ENCODE measurements at regions not wholly inside any gene's neighbourhood (a gene's known extent, or its start where the extent isn't known, plus 50 kb on each side); places are given as distances from the start of the nearest gene placed in this dataset.

DNA sequence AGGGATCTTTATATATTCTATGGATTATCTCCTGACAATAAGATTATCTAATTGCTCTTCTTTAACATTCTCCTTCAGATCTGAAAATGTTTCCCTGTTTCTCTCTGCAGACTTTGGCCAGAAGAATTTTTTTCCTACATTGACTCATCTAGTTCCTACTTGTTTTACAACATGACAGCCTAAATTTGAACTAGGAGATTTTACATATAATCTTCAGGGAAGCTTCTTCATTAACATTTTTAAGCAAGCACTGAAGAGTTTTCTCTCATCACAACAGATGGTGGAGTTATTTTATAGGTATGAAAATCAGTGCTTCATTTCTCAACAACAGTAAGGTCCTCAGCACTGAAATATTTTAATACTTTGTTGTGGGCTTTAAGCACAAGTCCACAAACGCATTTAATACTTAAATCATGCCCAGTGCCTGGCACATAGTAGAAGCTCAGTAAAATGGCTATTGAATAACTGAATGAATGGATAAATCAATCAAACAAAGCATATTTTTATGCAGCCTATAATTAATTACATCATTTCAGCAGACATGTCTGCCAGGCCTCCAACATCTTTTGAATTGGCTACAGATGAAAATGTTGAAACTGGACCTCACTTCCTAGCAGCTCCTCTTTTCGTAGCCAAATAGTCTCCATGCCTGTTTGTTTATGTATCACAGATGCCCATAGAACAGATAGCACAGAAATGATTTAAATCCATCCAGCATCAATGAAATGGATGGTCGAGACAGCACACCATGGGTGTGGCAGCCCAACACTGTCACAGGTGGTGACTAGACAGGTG is 117.3 kb upstream of the POU2AF2 start:
- no peak for DNase-seq (ENCODE audit: extremely low spot score, unreplicated experiment)
- Mint-ChIP-seq H3K4me3 (ENCODE audit: unreplicated experiment) (no peak overlapping the region), H3K36me3 (ENCODE audit: unreplicated experiment) (no peaks in the 10 kb centered on the region), H3K9me3 (ENCODE audit: unreplicated experiment) (peaks cover 4% of the 10 kb centered on the region), H3K4me1 (ENCODE audit: unreplicated experiment) (no peaks in the 10 kb centered on the region), H3K27ac (ENCODE audit: unreplicated experiment) (no peak overlapping the region), H3K27me3 (ENCODE audit: unreplicated experiment) (peaks cover 36% of the 10 kb centered on the region)
- no peak for TF ChIP-seq CTCF (IDR thresholded peaks at IDR 0.05)

- Mint-ChIP-seq H3K4me1 (ENCODE audit: unreplicated experiment) (no peaks in the 10 kb centered on the region), H3K36me3 (ENCODE audit: unreplicated experiment) (no peaks in the 10 kb centered on the region), H3K27ac (ENCODE audit: unreplicated experiment) (no peak overlapping the region), H3K9me3 (ENCODE audit: unreplicated experiment) (no peaks in the 10 kb centered on the region), H3K27me3 (ENCODE audit: unreplicated experiment) (peaks cover 27% of the 10 kb centered on the region), H3K4me3 (ENCODE audit: unreplicated experiment) (no peak overlapping the region)
- no peak for DNase-seq (ENCODE audit: extremely low spot score, unreplicated experiment)
- TF ChIP-seq CTCF (IDR thresholded peaks at IDR 0.05): no peak
Measured at GRCh38 chr11:111124724-111125123, 120.8 kb upstream of the POU2AF2 start.

DNA sequence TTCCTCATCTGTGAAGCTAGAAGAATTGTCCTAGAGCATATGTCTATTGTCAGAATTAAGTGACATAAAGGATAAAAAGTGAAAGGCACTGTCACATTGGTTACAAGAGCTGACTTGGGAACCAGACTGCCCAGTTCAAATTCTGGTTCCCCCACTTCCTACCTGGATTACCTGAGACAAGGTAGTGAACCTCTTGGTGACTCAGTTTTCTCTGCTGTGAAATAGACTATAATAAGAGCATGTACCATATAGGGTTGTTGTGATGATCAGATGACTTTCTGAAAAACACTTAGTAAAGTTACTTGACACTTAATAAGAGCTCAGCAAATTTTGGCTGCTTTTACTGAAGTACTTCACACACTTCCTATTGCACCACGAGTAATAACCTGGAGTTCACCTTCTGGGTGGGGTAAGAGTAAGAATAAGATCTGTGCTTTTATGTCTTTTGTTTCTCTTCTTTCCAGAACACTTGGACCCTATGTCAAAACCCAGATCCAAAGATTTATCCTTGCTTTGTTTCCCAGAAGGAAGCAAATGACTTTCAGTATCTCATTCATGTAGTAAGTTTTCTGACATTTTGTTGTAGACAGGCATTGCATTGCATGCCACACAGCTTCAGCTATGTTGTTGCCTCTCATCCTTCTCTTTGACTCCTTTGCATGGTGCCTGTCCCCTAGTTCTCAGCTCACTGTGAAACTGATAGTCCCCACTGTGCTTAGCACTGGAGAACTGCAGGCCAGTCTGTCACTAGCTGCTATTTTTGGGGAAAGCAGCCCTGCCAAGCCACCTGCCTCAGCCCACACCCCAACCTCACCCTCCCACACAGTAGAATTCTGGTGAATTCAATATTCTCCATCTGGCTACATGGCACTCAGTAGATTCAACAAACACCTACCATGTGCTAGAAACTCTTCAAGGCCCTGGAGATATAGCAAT is 121.8 kb upstream of the POU2AF2 start:
- no peaks in the 10 kb centered on the region for H3K4me1 Mint-ChIP-seq (ENCODE audit: unreplicated experiment)
- no peak overlapping the region for H3K4me3 Mint-ChIP-seq (ENCODE audit: unreplicated experiment)
- peaks cover 19% of the 10 kb centered on the region for H3K27me3 Mint-ChIP-seq (ENCODE audit: unreplicated experiment)
- no peaks in the 10 kb centered on the region for H3K36me3 Mint-ChIP-seq (ENCODE audit: unreplicated experiment)
- no peak overlapping the region for H3K27ac Mint-ChIP-seq (ENCODE audit: unreplicated experiment)
- no peaks in the 10 kb centered on the region for H3K9me3 Mint-ChIP-seq (ENCODE audit: unreplicated experiment)
- no peak for TF ChIP-seq CTCF (IDR thresholded peaks at IDR 0.05)
- DNase-seq (ENCODE audit: extremely low spot score, unreplicated experiment): no peak

GRCh38 chr11:111120696-111121302 is 124.7 kb upstream of the POU2AF2 start:
- H3K27ac Mint-ChIP-seq (ENCODE audit: unreplicated experiment): no peak overlapping the region
- no peaks in the 10 kb centered on the region for H3K36me3 Mint-ChIP-seq (ENCODE audit: unreplicated experiment)
- TF ChIP-seq CTCF (IDR thresholded peaks at IDR 0.05): no peak
- H3K9me3 Mint-ChIP-seq (ENCODE audit: unreplicated experiment): no peaks in the 10 kb centered on the region
- no peak for DNase-seq (ENCODE audit: extremely low spot score, unreplicated experiment)
- H3K4me3 Mint-ChIP-seq (ENCODE audit: unreplicated experiment): no peak overlapping the region
- no peaks in the 10 kb centered on the region for H3K4me1 Mint-ChIP-seq (ENCODE audit: unreplicated experiment)
- peaks cover 6% of the 10 kb centered on the region for H3K27me3 Mint-ChIP-seq (ENCODE audit: unreplicated experiment)
